ENCODE measurements at regions not wholly inside any gene's neighbourhood (a gene's known extent, or its start where the extent isn't known, plus 50 kb on each side); places are given as distances from the start of the nearest gene placed in this dataset.
A peak's percentile ranks its signal among the peaks of the same experiment; 100 is the strongest.

DNA sequence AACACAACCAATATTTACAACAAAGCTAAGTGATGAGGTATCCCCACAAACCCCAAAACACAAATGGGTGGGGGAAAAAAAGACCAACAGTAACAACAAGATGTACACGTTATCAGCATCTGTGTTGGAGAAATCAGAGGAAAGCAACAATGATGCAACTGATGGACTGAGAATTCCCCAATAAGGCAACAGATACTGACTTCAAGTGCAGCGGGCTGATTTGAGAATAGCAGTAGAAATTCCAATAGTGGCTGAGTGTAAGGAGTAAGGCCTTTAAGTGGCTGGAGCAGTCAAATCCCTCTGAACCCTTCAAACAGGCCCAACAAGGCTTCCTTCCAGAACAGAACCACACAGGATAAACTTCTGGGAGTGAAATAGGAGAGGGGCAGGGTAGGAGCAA, 97.6 kb downstream of the TM2D1 start:
- no peak for DNase-seq

DNA sequence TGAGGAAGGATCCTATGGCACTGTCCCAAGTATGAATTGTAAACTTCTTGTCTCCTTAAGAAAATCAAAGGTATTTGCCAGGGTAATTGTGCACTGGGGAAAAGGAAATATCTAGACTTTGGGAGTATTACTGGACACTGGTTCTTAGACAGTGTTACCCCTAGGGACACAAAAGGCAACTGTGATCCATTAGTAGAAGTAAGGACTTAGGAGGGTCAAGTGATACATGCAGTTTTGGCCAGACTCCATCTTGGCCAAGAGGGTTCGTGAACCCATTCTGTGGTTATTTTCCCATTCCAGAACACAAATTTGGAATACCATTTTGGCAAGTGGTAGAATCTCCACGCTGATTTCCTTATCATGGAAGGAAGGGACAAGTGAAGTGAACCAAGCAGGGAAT, 98.1 kb downstream of the TM2D1 start:
- no peak for DNase-seq

DNA sequence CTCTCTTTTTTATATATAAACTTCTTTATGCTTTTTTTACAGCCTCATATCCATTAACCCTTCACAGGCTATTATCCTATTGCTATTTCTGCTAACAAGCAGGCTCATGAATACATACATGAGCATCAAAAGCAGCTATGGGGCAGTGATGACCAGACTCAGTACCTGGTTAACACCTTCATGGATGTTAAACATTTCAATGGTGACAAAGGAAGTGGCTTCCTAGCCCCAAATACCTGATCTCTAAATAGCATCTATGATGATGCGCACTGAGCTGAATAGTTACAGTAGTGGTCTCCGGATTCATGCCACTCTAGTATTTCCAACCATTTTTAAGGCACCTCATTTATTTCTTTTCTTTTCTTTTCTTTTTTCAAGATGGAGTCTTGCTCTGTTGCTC, 101.1 kb downstream of the TM2D1 start:
- no peak for DNase-seq

DNA sequence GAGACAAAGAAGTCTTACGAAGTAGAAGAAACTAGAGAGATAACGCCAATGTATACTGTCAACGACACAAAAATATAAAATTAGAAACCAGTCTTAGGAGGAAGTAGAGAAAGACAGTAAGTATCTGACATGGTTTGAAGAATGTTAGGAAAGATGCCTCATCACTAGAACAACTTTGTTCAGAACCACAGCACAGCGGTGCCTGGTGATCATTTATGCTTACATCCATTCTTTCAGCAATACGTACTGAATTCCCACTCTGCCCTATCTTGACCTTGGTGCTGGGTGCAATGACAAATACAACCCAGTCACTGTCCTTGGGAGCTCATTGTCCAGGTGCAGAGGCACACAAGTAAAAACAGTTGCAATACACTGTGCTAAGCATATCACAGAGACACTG, 104.4 kb downstream of the TM2D1 start:
- no peak for DNase-seq

DNA sequence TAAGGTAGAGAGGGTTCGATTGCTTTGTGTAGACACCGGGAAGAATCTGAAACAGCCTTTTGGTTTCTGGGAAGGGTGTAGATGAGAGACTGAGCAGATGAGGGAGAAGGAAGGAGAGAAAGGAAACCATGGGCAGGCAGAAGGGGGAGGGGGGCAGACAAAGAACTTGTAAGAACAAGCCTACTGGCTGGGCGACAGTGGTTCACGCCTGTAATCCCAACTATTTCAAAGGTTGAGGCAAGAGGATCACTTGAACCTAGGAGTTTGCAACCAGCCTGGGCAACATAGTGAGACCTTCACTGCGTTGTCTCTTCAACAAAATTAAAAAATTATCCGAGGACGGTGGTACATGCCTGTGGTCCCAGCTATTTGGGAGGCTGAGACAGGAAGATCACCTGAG, 106.2 kb downstream of the TM2D1 start:
- DNase-seq: no peak

DNA sequence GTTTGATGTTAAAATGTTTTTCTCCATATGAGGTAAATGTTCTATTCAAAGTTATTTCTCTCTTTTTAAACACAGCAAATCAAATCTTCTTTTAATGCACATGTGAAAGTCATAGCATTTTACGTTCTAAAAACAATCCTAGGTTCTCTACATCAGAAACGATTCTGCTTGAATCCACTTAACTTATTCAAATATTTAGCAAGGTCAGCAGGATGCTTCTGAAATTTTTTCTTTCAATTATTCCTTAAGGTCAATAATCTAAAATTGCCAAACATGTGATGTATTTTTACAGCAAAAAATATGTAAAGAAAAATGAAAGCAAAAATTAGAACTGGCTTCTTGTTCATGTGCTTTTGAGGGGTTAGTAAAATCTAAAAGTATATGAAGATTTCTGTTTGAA, 106.7 kb downstream of the TM2D1 start:
- DNase-seq: no peak

DNA sequence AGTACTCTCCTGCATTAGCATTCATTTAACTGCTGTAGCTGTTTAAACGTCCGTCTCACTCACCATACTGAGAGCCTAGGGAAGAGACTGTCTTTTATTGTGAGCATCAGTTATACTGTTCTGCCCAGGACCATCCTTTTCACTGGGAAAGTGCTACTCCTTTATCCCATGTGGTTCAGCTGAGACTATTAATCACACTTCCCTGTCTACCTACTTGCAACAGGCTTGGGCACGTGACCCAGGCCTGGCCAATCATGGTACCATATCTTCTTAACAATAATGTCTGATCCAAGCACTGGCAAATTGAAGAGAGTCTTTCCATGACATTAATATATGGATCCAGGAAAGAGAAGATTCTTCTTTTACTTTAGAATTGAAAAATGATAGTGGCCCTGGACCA, 108.1 kb downstream of the TM2D1 start:
- no peak for DNase-seq

DNA sequence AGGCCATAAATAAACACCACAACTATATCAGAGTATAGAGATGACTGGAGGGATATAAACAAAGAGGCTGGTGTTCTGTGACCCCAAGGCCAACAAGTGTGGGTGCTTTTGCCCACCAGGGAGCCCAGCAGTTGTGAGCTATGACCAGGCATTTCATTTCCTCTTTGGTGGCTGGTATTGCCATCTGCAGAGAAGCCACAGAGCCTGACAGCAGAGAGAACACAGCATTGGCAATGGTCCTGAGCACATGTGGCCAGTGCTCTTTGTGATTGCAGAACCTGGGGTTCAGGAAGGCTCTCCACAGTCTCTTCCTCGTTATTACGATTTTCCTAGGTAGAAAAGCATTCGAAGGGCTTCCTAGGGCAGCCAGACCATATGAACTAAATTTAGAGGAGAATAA, 112.3 kb downstream of the TM2D1 start:
- no peak for DNase-seq

DNA sequence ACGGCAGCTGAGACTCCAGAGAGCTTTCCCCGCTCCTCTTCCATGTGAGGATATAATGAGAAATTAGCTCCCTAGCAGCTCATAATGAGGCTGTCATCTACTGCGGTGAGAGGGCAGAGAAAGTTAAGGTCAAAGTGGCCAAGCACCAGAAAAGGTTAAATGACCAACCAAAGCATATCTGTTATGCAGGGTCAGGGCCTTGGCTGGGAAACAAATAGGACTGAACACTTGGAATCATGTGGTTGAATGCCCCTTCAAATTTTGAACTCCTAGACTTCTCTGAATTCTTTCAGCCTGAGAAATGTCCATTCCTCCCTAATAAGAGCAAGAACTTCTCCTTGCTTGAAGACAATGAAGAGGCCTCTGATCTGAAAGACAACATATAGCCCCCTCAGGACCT, 115.9 kb downstream of the TM2D1 start:
- no peak for DNase-seq

DNA sequence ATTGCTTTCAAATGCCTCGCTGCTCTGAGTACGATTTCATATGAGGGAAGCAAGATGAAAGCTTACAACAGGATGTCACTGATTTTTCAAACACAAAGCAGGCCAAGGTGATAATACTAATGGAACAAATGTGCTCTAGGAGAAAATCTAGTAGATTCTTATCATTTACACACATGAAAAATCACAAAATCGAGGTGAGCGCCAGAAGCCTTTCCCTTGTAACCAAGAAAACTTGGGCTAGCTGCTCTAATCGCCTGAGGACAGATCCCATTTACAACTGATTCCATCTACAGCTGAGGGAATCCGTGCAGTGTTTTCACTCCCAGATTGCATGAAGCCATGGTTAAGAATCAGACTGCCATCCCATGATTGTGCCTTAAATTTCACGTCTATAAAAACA, 117.5 kb downstream of the TM2D1 start:
- DNase-seq: no peak

DNA sequence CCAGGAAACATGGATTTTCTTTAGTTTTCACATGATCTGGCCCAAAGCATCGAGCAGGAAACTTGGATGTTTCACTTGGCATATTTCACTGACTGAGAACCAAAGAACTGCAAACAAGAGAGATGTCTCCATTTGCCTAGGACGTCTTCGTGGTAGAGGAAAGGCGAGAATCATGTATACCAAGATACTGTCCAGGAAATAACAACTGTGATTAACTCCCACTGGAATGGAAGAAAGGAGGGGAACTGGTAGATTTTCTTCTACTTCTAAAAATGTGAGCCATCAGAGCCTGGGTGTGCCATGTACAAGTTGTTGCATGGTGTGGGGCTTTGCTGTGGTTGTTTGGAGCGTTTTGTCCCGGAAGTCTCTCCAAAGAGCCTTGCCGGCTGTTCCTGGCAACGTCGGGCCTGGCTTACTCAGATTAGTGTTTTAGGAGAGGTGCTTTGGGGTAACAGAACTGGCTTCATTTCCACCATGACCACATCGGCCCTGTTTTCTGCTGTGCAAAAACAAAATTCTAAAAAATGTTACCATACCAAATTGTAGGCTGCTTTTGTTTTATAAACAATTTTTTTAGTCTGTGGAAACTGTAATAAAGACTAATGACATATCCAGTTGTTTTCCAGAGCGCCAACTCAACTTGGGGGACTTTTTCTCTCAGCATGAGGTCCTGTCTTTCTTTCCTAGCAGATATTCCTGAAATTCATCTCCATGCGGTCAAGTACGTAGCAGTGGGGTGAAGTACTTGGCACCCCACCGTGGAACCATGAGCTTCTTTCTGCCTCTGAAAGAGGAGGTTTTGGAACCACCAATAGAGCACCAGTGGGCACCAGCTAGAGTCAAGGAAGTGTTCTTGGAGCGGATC, 118.3 kb downstream of the TM2D1 start:
- no peak for DNase-seq

DNA sequence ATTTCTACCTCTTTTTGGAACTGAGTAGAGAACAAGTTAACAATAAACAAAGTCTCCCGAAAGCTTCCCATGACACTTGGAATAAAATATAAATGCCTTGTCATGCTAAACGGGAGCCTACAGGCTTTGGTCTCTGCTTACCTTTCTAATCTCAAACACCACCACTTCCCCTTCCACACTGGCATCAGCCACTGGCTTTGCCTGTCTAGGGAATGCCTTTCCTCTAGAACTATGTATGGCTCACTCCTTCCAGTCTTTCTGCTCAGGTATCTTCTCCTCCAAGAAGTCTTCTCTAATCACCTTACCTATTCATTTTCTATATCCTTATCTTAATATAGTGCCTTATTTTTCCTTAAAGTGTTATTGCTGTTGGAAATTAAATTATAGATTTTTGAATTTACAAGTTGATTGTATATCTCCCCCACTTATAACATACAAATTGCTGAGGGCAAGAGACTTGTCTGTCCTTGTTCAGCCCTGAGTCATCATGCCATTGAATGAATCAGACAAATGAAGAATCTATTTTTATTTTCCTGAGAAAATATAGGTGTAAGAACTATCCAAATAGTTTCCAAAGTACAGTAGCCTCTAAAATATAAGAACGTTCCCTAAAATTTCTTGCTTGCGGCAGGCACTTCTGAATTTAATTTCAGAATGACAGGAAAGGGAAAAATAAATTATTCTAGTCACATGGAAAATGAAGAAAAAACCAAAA, 119.2 kb downstream of the TM2D1 start:
- no peak for DNase-seq

DNA sequence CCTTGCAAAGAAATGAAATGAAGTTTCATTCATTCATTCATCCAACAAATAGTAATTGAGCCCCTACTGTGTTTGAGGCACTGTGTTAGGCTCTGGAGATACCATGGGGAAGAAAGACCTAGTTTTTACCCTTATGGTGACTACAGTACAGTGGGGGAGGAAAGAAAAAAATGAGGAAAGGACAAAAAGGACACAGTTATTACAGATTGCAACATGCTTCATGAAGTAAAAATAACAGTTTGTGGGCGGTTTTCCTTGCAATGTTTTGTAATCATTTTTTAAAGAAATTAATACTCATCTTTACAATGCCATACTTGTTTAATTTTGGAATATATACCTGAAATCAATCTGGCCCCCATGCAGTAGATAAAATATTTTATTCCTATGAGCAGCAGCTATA, 120.3 kb downstream of the TM2D1 start:
- DNase-seq: no peak

DNA sequence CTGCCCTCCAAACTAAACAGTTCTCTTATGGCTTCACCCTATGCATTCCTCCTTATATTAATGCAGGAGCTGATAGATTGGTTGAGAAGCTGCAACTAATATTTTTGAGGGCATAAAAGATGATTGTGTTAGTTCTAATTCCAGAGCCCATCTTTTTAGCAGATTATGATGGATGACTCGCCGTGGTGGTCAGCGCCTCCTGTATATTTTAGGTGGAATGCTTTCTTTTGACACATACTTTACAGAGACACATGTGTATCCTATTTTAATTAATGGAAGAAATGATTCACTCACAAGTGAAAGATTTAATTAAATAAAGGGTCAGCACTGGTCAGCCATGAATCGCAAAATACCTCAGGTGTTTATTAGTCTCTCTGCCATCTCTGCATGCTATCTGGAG, 120.7 kb downstream of the TM2D1 start:
- no peak for DNase-seq

DNA sequence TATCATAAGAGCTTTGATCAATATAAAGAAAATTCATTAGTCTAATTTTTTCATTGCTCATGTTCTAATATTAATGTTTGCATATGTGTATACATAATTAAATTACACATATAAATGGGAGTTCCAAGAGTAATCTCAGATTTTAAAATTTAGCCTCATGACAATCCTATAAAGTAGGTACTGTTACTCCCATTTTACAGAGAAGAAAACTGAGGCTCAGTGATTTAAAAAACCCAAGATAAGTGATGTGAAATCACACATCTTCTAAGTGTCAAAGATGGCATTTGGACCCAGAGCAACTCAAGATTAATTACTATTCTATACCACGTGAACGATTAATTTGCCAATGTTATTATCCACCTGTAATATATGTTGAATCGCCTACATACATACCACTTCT, 122.3 kb downstream of the TM2D1 start:
- no peak for DNase-seq

DNA sequence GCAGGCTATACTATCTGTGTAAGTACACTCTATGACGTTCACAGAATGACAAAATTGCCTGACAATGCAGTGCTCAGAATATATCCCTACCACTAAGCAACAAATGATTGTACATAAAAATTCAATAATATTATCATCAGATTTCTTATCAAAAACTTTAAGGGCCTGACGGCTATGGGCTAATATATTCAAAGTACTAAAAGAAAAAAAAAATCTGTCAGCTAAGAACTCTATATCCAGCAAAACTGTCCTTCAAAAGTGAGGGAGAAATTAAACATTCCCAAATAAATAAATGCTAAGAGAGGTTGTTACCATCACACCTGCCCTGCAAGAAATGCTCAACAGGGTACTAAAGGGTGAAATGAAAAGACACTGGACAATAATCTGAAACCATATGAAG, 127.3 kb downstream of the TM2D1 start:
- no peak for DNase-seq

DNA sequence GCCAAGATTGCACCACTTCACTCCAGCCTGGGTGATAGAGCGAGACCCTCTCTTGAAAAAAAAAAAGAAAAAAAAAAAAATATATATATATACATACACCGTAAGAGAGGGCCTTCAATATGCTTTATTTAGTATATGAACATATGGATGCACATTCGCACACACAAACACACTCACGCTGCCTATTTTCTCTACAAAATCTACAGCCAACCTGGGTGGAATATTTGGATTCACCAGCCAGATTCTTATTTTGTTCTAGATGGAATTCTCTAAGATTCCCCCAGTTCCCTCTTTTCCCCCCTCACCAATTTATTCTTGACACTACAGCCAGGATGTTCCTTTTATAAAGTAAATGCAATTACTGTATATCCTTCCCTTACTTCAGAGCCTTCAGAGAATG, 131.6 kb downstream of the TM2D1 start:
- DNase-seq: no peak

DNA sequence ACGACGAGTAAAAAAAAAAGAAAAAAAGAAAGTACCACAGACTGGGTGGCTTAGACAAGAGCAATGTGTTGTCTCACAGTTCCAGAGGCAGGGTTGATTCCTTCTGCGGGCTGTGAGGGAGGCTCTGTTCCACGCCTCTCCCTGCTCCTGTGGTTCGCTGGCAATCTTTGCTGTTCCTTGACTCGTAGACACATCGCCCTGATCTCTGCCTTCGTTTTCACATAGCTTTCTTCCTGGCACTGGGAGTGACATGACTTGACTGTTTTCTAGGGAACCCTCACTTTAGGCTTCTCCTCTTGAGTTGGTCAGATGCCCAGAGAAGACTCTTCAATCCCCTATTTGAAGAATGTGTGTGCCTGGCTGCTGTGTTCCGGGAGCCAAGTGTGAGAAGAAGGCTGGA, 133.6 kb downstream of the TM2D1 start:
- DNase-seq: no peak

DNA sequence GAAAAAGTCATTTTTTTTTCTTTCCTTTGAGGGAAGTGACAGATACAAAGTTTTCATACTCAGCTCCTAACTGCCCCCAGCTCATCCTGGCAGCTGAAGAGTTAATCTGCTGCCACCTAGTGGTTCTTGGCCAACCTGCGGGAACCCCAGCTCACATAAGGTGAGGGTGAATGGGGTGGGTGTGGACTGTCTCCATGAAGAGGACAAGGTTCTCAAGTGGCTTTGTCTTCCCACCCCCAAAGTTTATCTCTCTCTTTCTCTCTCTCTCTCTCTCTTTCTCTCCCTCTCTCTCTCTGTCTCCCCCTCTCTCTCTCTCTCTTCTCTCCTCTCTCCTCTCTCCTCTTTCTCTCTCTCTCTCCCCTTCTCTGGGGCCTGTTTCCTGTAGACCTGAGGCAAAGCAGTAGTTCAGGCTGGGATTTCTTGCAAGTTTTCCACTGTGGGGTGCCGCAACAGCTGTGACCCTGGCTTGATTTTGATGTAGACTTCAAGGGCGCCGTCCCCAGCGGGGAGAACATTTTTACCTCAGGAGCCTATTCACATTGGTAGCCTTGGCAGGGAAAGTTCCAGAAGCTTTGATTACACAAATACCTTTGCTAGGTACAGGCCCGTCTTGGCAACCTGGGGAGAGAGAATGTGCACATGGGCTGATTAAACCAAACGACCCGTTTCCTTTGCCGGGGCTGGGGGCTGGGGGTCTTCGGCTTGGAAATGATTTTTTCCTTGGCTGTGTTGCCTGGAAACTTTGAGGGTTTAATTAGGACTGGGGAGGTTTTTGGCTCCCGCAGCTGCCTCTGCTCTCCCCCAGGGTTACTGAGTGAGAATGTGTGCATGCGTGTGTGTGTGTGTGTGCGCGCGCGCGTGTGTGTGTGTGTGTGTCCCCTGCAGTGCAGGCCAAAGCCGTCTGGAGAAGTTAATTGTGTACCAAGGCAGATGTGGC, 135.9 kb downstream of the TM2D1 start:
- peak; percentile 16 for DNase-seq

DNA sequence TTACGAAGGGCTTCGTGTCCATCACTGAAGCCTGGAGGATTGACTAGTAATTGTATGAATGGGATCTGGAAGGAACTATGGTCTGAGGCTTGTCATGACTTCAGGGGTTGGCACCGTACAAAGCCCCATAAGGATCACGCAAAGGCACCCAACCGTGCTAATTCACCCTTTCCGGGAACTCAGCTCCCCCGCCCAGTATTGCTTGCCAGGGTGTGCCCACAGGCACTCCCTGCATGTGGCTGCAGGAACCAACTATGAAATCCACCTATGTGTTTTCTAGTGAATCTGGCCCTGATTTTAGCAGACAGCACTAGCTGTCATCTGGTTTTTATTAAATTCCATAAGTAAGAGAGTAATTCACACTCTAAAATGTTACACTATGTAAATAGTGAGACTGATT, 139.2 kb downstream of the TM2D1 start:
- DNase-seq: no peak

DNA sequence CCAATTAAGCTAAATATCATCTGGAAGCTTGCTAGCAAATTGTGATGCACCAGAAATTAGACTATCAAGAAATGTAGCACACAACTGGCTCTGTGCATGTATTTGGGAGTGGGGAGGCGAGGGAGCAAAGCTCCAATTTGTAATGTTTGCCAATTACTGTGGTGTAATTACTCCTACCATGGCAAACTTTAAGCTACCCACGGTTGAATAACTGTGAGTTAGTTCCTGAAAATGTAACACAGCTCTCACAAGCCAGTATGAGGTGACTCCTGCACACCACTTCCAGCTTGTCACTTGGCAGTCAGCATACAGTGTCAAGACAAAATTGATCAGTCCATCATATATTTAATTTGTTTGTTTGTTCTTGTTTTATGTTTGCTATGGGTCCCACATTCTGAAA, 141.2 kb downstream of the TM2D1 start:
- no peak for DNase-seq

DNA sequence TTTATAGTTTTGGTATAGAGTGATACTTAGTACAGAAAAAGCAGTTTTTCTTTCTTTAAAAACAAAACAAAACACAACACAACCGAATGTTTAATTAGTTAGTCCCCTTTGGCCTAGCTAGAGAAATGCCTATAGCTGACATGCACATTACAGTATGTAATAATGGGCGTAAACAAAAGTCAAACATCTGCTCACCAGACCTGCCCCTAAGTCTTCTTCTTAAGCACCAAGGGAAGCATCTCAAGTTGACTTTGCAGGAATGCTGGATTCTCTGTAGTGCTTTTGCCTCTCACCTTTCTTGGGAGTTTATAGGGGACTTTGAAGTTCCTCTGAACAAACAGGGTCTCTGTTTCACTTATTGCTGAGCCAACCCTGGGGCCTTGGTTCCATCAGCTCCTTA, 143.7 kb downstream of the TM2D1 start:
- DNase-seq: no peak

DNA sequence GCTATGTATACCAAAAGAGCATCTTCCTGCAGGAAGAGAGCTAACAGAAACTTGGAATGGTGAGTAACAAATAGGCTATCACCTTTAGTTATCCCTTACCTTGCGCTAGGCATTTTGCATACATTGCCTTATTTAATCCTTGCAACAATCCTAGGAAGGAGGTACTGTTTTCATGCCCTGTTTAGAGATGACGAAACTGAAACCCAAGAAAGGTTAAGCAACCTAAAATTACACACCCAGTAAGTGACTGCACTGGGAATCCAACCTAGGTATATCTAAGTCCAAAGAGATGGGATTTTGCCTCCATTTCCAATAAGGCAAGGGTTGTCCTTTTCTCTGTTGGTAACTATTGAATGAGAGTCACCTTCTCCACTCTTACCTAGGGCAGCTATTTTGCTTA, 144.5 kb downstream of the TM2D1 start:
- no peak for DNase-seq

DNA sequence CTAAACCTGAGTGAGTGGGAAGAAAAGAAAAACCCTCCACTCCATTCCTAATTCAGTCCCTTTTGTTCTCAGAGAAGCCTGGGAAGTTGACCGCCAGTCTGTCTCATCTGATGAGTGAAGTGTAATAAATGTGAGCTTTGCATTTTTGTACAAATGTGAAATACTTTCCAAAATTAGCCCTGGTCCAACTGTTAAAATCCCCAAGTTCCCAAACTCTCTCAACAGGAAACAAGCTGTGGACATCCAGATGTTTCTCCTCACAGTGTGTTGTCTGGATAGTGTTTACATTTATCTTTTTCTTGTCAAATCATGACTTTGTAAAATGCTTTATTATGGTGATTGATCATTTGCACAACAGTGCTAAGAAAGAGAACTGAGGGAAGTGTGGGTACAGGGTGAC, 145.1 kb downstream of the TM2D1 start:
- no peak for DNase-seq
